ENCODE measurements at regions not wholly inside any gene's neighbourhood (a gene's known extent, or its start where the extent isn't known, plus 50 kb on each side); places are given as distances from the start of the nearest gene placed in this dataset.

DNA sequence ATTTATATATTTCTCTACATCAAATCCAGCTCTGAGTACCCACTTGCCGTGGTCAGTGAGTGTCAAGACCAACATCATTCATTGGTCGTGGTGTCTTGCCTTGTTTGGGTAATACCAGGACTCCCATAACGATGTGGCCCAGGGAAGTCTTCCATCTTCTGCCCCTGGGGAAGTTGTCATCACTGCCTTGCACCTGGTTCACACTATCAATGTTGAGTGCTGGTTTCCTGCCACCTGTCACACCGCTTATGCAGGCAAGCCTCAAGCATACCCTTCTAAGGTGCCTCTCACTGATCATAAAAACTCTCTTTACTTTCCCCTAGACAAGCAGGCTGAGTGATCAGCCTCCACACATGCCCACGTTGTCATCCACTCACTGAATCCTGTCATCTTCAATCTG lies 382.4 kb downstream of the KCTD12 start:
- FAIRE-seq = no peak

DNA sequence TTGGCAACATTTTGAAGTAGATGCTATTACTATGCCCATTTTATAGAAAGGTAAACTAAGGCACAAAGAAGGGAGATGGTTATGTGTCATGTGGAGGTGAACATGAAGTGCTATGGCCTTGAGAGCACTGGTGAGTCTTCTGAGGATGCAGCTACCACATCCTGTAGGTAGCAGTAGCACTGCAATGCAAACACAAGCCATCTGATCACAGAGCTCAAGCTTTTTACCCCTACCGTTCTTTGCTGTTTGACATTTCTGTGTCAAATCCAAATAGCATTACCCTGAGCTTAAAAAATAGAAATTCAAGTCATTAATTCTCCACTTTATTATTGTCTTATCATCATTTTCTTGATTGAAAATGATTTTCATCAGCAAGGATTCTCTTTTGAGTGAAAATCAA lies 382.9 kb downstream of the KCTD12 start:
- FAIRE-seq = no peak

DNA sequence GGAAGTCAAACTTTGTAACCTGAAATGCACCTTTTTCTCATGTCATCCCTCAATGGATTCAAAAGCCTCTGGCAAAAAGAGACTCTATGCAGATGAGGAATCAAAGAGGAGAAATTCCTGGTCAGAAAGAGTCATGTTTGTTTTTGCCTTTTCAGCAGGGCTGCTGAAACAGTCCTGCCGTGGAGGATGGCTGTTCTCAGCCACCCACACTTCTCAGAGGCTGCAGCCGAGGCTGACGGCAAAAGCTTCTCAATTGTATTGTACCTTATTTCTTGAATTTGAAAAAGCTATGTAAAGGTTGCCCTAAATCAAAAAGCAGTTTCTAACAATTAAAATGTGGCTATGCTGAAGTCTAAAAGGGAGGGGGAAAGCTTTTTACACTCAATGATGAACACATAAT lies 385.3 kb downstream of the KCTD12 start:
- FAIRE-seq = no peak

DNA sequence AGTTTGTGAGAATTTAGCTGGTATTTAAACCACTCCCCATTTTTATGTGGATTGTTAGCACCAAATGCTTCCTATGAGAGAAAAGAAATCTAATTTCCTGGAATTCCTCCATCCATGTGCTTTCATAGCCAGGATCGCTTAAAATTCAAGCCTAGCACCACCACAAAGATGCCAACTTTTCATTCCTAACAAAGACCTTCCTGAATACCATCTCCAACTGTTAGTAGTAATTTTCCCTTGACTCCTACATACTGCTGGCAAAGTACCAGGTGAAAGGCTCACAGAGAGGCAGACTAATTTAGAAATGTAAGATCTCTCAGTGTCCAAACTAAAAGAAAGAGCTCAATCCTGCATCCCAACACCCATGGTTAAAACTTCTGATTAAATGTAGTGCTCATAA lies 386.3 kb downstream of the KCTD12 start:
- FAIRE-seq = no peak

DNA sequence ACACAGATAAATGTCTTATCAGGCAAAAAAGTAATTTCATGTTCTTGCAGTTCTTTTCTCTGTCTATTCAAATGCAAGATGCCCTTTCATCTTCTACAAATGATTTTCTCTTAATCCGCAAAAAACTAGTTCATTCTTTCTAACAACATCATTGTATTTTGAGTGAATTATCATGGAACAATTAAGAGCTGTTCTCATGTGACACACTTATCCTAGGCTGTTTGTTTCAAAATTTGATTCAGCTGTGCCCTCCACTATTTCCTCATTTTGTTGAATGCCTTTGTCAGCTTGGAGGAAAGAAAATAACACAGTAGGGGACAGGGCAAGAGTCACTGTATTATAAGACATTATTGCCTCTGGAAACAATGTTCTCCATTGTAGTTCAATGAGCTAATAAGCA lies 396.9 kb downstream of the KCTD12 start:
- no peak for FAIRE-seq

DNA sequence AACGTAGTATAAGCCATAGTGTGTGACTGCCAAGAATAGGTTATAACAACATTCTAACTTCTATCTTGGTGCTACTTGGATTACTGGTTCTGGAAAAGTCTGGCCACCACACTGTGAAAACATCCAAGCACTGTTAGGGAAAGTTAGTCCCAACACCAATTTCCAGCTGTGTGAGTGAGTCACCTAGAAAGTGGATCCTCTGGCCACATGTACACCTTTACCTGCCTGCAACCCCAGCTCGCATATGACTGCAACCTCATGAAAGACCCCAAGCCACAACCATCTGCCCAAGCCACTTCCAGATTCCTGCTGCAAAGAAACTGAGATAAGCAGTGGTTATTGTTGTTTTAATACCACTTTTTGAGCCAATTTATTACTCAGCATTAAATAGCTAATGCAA lies 404.5 kb downstream of the KCTD12 start:
- no peak for FAIRE-seq

DNA sequence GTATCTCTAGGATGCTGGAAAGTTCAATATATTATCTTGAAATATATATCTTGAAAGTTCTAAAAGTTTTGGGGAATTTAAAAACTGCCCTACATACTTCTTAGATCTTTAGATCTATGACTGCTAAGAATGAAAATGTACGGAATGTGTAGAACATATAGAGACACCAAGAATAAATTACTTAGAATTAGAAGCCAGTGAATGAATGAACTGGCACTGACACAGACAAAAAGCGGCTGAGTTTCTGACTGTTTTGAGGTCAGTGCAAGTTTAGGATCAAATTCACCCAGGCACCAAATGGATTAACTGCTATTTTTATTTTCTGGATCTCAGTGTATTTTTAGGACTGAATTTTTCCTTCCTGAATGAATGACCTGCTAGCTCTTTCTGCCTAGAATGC lies 411.2 kb downstream of the KCTD12 start:
- FAIRE-seq = no peak

DNA sequence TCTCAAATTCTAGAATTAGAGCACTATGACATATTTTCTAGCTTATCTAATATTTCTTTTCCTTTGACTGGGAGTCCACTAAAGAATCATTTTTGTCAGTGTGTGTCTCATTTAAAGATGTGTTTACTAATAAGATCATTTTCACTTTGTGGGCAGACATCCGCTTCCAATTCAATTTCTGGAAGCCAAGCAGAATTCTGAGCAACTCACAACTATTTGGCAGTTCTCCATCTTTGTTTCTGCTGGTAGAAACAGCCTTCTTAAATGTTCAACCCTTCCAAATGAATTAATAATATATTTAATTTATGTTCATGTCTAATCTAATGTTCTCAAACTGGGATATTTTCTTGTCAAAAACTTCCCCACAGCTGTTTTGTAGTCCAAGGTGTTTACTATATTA lies 411.8 kb downstream of the KCTD12 start:
- FAIRE-seq = no peak

DNA sequence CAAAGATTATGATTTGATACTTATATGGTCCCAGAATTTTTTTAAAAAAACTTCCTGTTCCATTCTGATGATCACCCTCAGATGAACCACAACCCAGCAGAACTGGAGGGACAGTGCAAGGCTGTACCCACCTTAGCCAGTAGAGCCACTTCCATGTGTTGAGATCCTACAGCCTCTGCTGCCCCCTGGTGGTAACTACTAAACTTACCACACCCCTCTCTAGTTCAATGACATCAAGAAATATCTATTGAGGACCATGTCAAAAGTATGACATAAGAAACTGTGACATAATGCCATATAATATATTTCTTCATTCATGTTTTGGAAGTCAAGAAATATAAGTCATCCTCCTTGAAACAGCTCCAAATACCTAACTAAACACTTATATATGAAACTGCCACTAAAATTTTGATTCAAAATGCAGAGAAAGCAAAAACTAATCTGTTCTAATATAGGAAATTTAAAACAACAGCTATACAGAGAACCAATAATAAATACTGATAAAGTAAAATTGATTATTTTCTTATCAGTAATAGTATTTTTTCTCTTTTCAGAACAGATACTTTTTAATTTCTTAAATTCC lies 412.6 kb downstream of the KCTD12 start:
- FAIRE-seq = no peak

DNA sequence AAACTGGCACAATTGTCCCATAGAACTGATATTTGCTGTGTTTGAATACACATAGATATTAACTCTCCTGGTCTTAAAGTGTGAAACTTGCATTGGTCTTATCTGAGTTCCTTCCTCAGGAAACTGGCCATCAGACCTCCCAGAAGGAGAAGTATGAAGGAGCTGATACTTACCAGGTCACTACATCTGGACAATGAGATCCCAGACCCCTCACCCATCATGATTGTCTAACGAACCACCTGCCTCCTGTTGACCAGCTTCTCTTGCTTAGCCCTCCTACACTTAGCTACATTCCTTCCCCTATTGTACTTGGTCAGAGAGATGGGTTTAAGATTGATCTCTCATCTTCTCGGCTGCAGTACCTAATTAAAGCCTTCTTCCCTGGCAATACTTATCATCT lies 413.3 kb downstream of the KCTD12 start:
- no peak for FAIRE-seq

DNA sequence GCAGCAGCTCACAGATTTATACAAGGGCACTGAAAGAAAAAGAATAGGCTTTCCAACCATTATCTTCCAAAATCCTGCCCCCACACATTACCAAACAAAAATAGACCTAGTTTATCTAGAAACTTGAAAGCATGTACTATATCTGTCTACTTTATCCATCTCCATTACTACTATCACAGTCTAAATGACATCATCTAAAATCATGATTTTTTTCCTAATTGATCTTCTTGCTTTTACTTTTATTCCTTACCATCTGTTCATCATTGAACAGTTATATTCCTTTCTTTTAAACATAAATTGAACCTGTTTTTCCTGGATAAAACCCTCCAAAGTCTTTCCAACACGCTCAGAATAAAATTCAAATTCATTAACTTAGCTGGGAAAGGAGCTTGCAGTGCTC lies 414.7 kb downstream of the KCTD12 start:
- no peak for FAIRE-seq

DNA sequence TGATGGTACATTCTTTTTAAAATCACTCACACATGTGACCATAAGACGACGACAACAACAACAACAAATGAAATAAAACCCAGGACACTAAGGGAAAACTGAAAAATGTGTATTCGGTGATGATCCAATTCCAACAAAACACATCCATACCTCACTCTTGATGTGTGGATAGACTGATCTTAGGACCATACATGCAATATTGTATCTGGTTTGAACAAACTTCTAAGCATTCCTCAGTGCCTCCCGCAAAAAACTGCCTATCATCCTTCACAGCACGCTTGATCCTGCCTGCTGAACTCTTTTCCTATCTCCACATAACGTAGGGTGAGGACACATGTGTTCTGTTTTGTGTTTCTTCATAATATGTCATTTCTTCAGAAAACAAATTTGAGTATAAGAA lies 415.2 kb downstream of the KCTD12 start:
- no peak for FAIRE-seq

DNA sequence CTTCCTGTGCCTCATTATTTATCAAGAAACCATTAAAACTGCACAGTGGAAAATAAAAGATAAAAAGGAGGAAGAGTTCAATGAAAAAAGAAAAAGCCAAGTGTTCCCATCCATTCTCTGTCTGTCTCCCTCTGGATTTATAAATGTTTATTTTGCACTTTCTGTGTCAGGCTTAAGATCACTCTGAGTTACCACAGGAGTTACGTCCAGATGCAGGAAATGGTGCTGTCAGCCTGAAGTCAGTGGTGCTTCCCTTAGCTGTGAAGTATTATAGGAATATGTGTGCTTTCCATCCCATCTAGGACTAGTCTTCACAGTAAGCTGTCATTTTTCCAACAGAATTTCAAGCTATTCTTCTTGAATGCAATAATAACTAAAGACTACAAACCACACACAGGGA lies 420.2 kb downstream of the KCTD12 start:
- FAIRE-seq = no peak

DNA sequence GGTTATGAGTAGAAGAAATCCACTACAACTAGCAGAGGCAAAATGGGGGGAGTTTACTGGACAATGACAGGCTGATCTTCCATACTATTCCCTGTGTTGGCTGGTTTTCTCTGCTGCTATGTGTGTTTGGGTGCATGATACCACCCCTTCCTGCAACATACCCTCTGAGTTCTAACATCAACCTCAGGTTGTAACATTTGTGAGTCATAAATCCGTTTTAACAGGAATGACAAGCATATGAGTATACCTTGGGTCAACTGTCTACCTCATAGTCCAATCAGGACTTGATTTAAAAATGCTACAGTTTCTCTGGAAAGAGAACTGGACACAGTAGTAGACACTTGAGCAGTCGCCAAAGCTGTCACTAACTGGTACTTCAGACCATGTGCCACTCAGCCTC lies 422.9 kb downstream of the KCTD12 start:
- FAIRE-seq = no peak

DNA sequence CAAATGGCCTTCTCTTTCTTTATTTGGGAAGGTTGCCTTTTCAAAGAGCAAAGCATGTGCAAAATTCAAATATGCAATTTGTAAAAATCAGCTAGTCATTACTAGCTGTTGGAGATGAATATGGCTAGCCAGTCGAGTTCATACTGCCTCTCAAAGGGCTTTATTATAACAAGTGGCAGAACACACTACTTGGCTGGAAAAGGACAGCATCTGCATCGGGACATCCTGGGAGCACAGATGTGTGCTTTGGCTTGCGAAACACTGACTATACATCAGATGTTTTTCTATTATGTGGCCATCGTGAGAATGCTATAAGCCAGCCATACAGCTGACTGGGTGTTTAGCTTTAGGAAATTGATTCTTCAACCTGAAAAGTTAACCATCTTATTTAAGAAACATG lies 424.2 kb downstream of the KCTD12 start:
- no peak for FAIRE-seq

DNA sequence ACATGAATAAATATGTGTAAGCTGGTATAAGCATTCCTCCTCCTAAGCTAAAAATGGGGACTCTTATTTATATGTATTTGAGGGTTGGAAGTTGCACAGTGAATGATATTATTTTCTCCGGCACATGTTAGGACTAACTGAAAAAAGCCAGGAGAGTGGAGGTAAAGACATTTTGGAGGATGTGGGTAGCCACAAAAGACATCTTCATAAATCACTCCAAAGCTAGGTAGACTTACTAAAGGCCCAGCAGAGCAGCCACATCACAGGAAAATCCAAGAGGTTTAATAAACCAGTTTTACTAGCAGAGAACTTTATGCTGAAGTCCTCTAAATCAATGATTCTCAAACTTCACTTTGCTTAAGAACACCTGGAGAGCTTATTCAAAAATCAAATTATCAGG lies 424.7 kb downstream of the KCTD12 start:
- no peak for FAIRE-seq

DNA sequence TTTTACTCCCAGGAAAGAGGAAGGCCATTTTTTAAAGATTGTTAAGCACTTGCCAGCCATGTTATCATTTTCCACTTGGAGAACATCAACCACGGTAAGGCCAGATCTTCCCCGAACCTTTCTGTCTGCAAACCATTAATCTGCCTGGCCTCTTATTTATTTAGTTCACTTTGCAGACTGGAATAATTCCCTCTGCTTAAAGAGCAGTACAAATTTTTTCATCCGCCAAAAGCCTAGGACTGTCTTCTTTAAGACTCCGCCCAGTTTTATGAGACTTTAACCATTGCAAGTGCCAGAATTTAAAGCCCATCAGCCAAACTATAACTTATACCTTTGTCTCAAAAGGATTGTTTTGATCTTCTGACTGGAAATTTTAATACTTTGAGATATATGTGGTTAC lies 426.3 kb downstream of the KCTD12 start:
- no peak for FAIRE-seq

DNA sequence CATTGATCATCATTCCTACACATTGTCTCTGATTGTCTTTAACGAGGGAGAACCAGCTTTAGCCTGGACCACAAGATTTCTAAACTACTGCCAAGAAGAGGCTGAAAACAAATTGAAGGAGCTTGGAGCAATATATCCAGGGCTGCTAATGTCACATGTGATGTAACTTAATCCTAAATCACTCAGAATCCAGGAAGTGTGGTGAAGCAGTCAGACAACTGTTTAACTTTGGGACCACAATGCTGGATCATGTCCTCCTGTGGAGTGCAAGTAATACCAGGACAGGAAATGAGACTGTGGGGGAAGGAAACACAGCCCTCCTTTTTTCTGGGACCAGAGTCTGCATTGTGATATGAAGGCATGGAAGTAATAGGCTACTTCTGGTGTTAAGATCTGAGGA lies 430.2 kb downstream of the KCTD12 start:
- no peak for FAIRE-seq

DNA sequence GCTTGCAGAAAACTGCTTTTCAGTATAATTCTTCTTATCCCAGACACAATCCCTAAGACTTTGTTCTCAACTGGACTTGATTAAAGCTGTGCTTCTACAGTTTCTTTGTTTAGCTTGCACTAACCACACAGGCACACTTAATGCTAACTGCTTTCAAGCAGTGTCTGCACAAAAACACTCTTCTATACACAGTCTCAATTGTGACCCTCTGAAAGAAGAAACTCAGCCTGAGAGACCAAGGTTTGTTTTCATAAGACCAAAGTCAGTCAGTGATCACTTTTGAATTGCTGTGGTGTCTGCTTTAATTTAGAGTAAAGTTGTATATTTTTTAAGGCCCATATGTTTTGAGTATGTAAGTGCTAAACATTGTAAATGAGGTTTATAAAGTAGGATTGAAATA lies 431.2 kb downstream of the KCTD12 start:
- no peak for FAIRE-seq

DNA sequence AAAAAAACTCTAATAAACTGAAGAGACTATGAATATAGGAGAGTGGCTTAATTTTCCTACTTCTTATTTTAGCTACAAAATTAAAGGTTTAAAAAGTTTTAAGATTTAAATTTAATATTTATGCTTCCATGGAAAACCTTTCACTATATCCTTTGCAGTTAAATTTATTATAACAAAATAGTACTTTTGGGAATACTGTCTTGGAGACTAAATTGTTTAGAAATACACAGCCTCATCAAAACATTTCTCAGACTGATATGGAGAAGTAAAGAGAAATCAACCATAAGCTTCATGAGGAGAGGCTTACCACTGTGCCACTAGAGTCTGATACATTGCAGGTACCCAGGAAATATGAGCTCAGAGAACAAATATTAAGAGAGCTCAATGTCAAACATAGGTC lies 436.5 kb downstream of the KCTD12 start:
- no peak for FAIRE-seq

DNA sequence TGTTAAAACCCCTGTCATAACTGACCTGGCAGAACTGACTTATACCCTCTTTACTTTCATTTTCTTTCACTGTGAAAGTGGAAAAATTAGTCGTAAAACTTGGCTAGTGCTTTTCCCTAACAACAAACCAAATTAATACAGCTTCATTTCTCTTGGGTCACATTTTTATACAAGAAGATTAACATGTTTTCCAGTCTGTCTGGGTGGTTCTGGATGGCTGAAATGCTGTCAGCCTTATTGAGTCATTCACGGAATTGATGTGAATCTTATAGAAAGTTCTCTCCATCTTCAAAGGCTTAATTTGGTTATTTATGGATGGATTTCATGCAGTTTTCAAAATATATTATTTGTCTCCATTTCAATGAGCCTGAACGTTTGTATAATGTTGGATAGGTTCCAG lies 440.0 kb downstream of the KCTD12 start:
- no peak for FAIRE-seq

DNA sequence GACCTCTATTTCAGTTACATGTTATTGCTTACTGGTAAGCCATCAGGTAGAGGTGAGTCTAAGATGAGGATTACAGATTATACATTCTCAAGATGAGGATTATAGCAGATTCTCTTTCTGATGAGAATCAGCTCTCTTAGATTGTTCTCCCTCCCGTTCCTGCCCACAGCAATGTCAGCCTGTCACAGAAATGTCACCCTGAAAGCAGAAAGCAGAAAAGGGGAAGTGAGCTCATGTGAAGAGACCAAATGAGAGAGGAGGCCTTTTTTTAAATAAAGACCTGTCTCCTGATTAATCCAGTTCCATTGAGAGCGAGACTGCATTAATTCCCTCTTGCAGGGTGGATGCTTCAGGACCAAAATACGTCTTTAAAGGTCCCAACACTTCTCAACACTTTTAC lies 445.6 kb downstream of the KCTD12 start:
- no peak for FAIRE-seq

DNA sequence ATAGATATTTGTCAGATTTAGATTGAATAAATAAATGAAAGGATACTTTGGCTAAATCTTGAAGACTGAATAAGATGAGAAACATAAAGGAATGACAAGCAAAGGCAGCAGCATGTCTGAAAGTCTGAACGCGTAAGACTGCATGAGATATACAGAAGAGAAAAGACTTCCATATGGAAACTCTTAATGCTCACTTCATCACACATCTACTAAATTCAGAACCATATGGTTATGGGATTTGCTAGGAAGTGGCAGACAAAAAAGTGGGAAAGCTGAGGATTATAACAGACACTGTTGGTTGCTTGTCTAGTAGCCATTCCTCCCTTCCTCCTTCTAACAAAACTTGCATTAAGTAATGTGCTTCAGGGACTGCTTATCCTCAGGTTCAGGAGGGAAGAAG lies 446.7 kb downstream of the KCTD12 start:
- FAIRE-seq = no peak

DNA sequence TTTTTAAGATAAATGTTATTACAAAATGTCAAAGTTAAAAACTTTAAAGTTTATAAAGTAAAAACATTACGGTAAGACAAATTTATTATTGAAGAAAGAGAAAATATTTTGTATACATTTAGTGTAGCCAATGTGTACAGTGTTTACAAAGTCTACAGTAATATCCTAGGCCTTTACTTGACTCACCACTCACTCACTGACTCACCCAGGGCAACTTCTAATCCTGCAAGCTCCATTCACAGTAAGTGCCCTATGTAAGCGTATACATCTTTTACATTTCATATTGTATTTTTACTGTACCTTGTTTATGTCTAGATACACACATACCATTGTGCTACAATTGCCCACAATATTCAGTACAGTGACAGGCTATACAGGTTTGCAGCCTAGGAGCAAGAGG lies 448.2 kb downstream of the KCTD12 start:
- FAIRE-seq = no peak

DNA sequence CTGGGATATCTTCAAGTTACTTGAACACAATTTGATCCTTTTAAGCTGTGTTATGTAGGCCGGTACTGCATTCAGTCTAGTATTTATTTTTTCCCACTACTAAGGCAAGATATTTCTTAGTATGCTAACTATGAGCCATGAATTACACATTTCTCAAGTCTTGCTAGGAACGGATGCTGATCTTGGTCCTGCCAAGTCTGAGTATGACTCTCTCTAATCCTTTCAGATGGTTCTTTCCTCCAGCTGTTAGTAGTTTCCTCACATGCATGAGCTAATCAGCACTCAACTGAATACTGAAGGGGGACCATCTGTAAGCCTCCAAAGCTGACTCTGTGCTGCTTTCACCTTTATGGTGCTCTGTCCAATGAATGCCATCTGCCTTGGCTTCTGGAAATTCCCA lies 460.3 kb downstream of the KCTD12 start:
- no peak for FAIRE-seq

DNA sequence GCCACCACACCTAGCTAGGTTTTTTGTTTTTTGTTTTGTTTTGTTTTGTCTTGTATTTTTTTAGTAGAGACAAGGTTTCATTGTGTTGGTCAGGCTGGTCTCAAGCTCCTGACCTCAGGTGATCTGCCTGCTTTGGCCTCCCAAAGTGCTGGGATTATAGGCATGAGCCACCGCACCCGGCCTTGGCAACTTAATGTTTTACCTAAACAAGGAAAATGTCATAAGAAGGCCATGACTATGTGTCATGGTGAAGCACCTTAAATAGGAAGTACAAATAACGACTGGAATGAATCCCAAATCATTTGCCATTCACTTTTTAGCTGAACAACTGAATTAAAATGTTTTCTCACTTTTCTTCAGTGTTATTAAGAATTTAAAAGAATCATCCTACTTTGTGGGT lies 465.2 kb downstream of the KCTD12 start:
- FAIRE-seq = no peak

Measured in colon (tissue), 2 donors.